Activated CD4-positive, CD25-positive, alpha-beta regulatory T cell treated with anti-CD3 and anti-CD28 coated beads, Interleukin-2, amount 50 U/mL, for 24 hours (primary cell): ENCODE measurements at regions not wholly inside any gene's neighbourhood (a gene's known extent, or its start where the extent isn't known, plus 50 kb on each side); places are given as distances from the start of the nearest gene placed in this dataset.
"Not testable (repeated sequence)": the region's sequence is repeated elsewhere in the genome, so short reads cannot be mapped to it uniquely, and the experiment has no call there.

Experiments used
- ATAC-seq, 2 donors: fragments of 150-1000 bp; cut with Tn5 transposase; one replicate each; pipeline ENCODE4 v1.10.0; 2021; ENCODE audit warnings: mild to moderate bottlenecking in 1 of 2, moderate library complexity in 1 of 2

DNA sequence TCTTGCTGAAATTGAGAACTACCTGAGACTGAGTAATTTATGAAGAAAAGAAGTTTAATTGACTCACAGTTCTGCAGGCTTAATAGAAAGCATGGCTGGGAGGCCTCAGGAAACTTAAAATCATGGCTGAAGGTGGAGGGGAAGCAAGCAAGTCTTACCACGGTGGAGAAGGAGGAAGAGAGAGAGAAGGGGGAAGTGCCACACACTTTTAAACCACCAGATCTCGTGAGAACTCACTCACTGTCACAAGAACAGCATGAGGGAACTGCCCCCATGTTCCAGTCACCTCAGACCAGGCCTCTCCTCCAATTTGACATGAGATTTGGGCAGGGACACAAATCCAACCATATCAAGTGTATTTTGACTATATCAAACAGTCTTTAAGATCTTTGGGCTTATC lies 668.3 kb downstream of the SLCO4C1 start:
- not testable (repeated sequence) for ATAC-seq

DNA sequence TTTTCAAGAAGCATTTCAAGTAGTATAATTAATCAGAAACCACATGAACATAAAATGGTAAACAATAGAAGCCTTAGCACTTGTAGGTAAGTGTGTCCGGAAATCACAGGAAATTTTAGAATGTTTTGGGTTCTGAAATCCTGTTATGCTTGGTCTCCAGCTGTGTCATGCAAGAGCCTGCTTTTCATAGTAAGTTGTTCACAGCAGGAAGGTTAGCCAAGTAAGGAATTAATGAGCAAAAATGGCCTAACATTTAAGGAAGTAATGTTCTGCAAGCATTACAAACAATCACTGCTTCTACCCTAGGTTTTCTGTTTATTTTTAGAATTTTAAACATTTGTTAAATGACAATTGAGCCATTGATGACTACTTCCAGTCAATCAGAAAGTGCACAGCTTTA lies 669.5 kb downstream of the SLCO4C1 start:
- ATAC-seq: no peak

DNA sequence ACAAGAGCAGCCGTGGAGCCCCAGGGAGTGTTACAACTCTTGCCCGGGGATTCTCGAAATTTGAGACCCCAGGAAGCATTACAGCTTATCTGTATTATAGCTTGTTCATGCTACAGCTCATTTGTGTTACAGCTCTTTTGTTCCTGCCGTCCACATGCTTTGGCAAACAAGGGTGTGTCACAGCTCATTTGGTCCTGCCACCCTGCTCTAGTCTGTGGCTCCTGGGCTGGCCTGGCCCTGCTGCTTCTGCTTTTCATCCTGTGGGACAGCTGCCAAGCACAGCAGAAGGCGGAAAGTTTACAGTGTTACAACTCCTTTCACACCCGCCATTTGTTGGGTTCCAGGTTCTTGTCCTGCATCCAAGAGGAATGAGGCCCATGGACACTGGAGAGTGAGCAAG lies 685.0 kb downstream of the SLCO4C1 start:
- ATAC-seq: no peak

DNA sequence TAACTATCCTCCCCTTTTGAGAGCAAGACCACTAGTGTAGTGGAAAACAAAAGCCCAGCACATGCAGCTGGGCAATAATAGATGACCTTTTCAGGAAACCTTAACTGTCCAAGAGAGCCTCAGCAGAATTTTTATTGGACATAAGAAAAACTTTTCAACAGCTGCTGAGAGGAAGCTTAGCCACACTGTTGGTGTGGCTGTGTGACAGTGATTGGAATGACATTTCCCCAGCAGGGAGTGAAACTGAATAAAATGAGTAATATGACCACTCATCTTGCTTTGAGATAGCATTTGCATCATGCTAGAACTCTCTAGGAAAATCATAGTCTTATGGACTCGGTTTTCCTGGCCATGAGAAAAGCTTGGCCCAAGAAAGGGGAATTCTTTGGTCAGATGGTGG lies 687.8 kb downstream of the SLCO4C1 start:
- no peak for ATAC-seq

DNA sequence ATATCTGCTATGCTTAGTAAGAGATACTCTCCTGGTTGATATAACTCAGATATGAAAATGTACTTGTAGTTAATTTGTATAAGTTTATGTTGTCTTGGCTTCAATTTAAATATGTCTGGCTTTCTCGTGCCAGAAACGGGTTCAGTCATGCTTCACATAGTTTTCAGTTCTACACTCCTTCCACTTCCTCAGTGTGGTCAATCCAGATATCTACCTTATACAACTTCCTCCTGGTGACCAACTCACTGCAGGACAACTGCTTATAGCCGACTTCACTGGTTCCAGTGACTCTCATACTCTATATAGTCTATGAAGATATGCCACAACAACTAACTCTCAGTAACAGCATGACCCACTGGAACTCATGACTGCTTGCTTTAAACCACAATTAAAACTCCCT lies 690.4 kb downstream of the SLCO4C1 start:
- no peak for ATAC-seq

DNA sequence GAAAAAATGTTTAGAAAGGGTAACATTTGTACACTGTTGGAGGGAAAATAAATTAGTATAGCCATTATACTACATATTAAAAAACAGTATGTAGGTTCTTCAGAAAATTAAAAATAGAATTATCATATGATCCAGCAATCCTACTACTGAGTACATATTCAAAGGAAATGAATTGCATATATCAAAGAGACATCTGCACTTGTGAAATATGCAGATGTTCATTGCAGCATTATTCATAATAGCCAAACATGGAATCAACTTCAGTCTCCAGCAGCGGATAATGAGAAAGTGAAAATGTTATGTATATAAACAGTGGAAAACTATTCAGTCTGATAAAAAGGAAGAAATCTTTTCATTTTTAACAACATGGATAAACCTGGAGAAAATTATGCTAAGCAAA lies 695.5 kb downstream of the SLCO4C1 start:
- ATAC-seq: no peak

DNA sequence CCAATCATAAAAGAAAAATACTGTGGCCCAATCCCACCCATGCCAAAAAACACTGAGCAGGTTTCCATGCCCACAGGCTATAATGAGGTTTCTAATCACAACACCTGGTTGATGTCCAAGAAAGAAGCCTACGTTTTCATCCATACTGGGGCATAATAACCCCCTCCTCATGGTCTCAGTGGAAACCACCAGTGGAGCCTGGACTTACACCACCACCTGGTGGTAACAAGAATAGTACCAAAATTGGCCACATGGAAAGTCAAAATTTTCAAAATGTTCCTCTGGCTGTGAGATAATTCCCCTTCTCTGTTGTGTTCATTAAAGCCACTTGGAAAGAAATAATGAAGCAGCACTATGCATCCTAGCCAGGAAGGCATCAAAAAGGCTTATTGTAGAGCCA lies 687.3 kb upstream of the ST8SIA4 start:
- no peak for ATAC-seq

DNA sequence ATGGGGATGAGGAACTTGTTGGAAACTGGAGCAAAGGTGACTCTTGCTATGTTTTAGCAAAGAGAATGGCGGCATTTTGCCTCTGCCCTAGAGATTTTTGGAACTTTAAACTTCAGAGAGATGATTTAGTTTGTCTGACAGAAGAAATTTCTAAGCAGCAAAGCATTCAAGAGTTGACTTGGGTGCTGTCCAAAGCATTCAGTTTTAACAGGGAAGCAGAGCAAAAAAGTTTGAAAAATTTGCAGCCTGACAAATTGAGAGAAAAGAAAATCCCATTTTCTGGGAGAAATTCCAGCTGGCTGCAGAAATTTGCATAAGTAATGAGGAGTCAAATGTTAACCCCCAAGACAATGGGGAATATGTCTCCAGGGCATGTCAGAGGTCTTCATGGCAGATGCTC lies 682.3 kb upstream of the ST8SIA4 start:
- no peak for ATAC-seq

DNA sequence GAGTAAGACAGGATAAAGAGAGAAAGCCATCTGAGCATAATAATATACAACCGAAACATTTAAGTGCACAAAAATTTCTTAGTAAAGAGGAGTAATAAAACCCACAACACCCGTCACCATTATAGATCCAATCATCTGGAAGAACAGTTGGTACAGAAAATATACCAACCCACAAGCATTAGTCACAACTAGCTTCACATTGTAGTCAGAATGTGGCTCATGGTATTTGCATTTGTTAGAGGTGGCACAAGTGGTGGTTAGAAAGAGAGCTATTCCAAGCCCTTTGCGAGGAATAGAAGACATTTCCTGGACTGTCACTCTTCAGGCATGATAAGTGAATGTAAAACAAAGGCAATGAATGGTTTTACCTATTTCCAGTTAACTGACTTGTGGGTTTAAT lies 677.5 kb upstream of the ST8SIA4 start:
- no peak for ATAC-seq

DNA sequence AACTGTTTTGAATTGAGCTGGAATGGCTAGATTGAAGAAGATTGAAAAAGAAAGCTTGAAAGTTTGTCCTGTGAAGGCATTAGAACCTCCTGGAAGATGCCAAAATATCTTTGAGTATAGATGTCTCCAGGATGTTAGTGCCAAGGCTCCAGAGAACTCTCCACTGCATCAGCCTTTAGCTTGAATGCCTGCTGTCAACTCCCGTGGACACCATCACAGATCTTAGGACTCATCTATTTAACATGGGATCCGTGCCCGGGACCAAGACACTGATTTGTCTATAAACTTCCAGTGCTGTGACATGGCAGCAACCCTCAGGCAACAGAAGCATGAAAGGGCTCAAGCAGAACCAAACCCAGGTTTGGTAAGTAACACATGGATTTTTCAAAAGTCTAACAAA lies 670.9 kb upstream of the ST8SIA4 start:
- ATAC-seq: no peak

DNA sequence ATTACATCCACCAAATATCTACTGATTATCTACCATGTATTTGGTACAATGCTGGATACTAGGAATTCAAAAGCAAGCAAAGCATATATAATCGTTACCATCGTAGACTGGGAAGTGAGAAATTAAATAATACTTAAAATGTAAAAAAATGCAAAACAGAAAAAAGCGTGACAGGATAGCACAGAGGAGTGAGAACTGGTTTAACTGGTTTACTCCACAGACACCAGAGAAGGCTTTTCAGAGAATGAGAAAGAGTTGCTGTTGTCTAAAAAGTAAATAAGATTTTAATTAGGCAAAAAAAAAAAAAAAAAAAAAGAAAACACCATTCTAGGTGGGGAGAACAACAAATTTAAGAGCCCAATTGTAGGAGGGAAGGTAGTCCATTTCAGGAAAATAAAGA lies 657.9 kb upstream of the ST8SIA4 start:
- ATAC-seq: no peak

DNA sequence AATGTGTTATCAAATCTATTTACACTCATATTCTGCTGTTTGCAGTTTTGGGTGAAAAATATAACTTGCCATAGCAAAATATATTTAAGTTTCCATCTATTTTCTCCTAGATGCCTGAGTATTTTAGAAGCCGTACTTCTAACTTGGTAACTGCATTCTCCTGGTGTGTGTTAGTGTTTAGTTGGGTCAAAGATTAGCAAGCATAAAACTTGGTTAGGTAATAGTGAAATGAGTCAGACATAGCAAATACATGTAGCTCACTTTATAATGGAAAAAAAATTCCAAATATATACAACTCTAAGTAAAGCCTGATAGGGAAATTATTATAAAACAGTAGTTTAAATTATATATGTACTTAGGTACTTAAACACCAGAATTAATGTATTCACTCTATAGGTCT lies 640.7 kb upstream of the ST8SIA4 start:
- ATAC-seq: no peak

DNA sequence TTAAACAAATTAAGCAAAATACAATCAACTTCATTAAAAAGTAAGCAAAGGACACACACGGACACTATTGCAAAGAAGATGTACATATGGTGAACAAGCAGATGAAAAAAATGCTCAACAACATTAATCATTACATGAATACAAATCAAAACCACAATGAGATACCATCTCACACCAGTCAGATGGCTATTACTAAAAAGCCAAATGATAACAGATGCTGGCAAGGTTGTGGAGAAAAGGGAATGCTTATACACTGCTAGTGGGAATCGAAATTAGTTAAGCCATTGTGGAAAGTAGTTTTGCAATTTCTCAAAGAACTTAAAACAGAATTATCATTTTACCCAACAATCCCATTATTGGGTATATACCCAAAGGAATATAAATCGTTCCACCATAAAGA lies 636.2 kb upstream of the ST8SIA4 start:
- ATAC-seq: no peak

DNA sequence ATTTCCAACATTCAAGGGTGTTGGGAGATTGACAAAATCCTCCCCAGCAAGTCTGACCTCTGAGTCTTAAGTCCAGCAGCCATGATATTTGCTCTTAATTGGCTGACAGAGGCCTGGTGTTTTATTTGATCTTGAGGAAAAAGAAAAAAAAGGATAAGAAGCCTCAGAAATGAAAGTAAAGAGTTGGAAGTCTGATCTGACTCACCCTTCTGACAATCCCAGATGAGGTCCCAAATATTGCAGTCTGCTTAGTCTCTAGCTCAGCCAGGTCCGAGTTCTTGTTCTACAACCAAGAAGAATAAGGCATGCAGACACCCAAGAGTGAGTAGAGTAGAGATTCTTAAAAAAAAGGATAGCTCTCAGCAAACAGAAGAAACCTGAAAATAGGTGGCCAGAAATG lies 632.5 kb upstream of the ST8SIA4 start:
- no peak for ATAC-seq

DNA sequence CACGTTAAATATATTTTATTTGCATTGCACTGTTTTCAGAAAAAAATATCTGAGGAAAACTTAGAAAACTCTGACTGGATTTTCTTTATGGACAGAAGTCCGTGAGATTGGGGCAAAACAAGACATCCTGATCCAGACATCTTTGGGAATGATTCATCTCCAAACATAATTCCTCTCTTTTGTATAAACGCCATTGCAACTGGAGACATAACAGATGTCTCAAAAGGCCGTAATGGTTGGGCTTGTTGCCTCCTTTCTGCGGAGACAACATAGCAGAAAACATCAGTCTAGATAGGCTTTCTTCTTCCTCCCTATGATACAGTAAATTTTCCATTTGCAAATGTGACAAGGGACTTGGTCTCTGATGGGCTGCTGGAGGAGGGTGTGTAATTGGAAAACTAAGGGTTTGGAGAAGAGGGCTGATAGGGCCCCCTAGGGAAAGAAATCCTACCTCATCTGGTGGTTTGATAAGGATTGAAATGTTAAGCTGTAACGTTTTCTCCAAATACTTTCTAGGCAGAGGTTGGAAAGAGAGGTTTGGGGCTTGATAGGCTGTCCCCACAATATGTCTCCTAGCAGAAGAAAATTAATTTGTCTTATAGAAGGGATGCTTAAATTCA lies 631.5 kb upstream of the ST8SIA4 start:
- no peak for ATAC-seq

DNA sequence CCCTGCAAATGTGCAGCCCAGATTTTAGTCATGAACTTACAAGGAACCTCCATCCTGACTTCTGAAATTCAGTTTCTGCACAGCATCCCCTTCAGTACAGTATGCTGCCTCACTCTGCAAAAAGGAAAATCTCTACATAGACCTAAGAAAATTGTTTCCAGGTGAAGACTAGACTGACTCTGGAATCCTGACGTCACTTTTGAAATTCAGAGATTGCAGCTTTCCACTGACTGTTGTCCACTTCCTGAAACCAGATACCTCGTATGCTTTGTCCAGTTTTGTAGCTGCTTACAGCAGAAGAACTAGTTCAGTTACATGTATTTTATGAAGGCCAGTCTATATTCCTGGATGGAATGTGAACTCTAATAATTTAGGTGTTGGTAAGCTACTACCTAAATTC lies 629.3 kb upstream of the ST8SIA4 start:
- no peak for ATAC-seq

DNA sequence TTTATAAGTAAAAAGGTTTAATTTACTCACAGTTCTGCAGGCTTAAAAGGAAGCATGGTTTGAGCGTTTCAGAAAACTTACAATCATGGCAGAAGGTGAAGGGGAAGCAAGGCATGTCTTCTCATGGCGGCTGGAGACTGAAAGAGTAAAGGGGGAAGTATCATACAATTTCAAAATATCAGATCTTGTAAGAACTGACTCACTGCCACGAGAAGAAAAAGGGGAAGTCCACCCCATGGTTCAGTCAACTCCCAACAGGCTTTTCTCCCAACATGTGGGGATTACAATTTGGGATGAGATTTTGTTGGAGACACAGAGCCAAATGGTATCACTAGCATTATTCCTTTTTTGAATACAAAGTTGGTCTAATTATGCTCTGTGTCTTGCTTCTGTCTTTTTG lies 627.9 kb upstream of the ST8SIA4 start:
- ATAC-seq: no peak

DNA sequence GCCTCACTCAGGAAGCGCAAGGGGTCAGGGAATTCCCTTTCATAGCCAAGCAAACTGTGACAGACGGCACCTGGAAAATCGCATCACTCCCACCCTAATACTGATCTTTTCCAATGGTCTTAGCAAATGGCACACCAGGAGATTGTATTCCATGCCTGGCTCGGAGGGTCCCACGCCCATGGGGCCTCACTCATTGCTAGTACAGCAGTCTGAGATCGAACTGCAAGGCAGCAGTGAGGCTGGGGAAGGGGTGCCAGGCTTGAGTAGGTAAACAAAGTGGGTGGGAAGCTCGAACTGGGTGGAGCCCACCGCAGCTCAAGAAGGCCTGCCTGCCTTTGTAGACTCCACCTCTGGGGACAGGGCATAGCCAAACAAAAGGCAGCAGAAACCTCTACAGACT lies 626.0 kb upstream of the ST8SIA4 start:
- ATAC-seq: not testable (repeated sequence)

DNA sequence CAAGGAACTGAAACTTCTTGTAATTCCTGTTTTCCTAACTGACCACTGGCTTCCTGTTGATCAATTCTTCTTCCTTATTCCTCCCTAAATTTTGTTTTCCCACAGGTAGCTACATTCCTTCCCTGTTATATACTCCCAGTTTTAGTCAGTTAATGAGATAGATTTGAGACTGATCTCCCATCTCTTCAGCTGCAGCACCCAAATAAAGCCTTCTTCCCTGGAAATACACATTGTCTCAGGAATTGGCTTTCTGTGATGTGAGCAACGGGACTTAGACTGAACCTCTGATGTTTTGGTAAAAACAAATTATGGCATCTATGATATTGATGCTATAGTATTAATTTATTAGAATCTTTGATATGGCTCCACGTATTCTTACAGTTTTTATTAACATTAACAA lies 617.3 kb upstream of the ST8SIA4 start:
- ATAC-seq: no peak

DNA sequence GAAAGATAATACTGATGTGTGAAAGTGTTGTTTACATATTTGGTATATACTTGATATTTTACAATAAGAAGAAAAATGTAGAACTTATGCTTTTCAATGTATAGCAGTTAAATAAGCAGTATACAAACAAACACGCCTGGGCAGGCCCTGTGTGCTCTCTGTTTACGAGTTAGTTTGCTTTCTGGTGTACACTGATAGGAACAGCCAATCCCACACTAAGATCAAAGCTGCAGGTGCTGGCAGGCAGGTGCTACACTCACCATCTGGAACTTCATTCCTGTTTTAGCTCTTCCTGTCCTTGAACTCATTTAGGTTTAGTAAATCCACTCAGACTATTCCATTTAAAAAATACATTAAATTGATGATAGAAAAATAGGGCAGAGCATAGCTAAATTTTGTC lies 614.7 kb upstream of the ST8SIA4 start:
- ATAC-seq: no peak

DNA sequence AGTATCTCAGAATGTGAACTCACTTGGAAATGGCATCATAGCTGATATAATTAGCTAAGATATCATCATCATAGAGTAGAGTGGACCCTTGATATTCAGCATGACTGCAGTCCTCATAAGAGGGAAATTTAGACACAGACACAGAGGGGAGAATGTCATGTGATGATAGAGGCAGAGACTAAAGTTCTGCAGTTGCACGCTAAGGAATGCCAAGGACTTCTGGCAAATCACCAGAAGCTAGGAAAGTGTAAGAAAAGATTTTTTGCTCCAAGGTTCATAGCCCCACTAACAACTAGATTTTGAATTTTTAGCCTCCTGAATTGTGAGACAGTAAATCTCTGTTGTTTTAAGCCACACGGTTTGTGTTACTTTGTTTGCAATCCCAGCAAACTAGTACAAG lies 612.6 kb upstream of the ST8SIA4 start:
- no peak for ATAC-seq

DNA sequence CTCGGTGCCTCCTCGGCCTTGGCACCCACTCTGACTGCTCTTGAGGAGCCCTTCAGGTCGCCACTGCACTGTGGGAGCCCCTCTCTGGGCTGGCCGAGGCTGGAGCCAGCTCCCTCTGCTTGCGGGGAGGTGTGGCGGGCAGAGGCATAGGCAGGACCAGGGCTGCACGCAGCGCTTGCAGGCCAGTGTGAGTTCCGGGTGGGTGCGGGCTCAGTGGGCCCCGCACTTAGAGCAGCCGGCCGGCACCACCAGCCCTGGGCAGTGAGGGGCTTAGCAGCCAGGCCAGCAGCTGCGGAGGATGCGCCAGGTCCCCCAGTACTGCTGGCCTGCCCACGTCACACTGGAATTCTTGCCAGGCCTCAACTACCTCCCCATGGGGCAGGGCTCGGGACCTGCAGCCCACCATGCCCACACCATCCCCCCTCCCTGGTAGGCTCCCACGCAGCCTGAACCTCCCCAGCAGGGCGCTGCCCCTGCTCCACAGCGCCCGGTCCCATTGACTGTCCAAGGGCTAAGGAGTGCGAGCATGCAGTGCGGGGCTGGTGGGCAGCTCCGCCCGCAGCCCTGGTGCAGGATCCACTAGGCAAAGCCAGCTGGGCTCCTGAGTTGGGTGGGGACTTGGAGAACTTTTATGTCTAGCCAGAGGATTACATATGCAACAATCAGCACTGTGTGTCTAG lies 602.9 kb upstream of the ST8SIA4 start:
- ATAC-seq: no peak

DNA sequence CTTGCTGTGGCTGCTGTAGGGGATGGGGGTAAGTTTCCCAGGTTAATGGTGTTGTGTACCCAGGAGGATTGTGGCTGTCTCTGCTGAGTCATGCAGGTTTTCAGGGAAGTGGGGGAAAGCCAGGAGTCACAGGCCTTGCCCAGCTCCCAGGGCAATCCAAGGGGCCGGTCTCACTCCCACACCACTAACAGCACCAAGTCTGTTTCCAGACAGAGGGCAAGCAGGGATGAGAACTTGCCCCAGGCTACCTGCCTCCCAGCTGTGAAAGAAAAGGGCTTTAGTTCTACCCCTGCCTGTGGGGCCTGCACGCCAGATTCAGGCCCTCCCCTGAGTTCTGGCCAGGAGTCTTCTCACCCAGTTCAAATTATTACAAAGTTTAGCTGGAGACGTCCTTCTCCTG lies 579.8 kb upstream of the ST8SIA4 start:
- ATAC-seq: no peak

DNA sequence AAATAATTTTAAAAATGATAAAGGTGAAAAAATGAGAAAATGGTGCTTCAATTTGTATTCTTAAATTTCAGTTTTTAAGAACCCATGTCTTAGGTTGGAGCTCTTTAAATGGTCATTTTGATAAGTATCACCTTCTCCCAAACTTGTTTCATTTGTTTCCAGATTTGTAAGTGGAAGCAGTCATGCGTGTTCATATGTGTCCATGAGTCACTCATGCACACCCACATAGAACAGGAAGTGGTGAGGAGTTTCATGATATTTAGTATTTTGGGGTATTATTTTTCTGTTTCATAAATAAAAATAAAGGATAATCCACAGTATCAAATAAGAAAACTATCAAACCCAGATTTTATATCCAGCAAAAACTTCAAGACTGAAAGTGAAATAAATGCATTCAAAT lies 570.4 kb upstream of the ST8SIA4 start:
- no peak for ATAC-seq

DNA sequence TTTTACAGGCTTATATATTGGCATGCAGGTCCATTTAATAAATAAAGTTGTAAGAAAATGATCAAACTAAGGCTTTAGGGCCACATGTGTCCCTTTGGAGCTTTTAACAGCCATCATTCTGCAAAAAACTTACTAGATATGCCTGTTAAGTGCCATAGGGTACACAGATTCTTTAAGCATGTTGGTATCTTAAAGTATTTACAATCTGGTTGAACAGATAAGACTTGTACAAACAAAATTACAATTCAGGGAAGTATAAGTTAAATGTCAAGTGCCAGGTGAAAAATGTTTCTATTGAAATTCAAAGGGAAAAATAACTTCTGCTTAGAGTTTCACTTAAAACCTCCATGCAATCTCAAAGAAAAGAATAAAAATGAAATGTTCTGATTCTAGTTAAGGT lies 558.4 kb upstream of the ST8SIA4 start:
- ATAC-seq: no peak
